Thyroid gland (tissue), 4 donors: ENCODE measurements at regions not wholly inside any gene's neighbourhood (a gene's known extent, or its start where the extent isn't known, plus 50 kb on each side); places are given as distances from the start of the nearest gene placed in this dataset.

ENCODE experiments used
- POLR2A ChIP-seq, 2 donors: fragments of 450-650 bp; IDR thresholded peaks; one replicate each; pipeline ENCODE4 v1.6.1; 2017; ENCODE audit warnings: antibody characterized with exemption in 2 of 2, mild to moderate bottlenecking in 2 of 2, moderate library complexity in 1 of 2
- TF ChIP-seq, protein P1 (sequence below), 6 experiments: fragments of 200-600 bp in 3 of 6; fragments of 450-650 bp in 3 of 6; sonication (generic) in 3 of 6; IDR thresholded peaks; one replicate each; pipeline ENCODE4 v1.5.1; 2016 to 2019; ENCODE audit warnings: antibody characterized with exemption in 6 of 6, mild to moderate bottlenecking in 2 of 6, inconsistent platforms in 1 of 6, moderate library complexity in 1 of 6

GRCh38 chr4:152110780-152111179 lies 350.0 kb upstream of the GATB start:
- TF ChIP-seq, protein P1, sequence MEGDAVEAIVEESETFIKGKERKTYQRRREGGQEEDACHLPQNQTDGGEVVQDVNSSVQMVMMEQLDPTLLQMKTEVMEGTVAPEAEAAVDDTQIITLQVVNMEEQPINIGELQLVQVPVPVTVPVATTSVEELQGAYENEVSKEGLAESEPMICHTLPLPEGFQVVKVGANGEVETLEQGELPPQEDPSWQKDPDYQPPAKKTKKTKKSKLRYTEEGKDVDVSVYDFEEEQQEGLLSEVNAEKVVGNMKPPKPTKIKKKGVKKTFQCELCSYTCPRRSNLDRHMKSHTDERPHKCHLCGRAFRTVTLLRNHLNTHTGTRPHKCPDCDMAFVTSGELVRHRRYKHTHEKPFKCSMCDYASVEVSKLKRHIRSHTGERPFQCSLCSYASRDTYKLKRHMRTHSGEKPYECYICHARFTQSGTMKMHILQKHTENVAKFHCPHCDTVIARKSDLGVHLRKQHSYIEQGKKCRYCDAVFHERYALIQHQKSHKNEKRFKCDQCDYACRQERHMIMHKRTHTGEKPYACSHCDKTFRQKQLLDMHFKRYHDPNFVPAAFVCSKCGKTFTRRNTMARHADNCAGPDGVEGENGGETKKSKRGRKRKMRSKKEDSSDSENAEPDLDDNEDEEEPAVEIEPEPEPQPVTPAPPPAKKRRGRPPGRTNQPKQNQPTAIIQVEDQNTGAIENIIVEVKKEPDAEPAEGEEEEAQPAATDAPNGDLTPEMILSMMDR (IDR thresholded peaks at IDR 0.05): no peak
- no peak for TF ChIP-seq POLR2A (IDR thresholded peaks at IDR 0.05)
